SK-N-MC (cell line): ENCODE measurements at regions not wholly inside any gene's neighbourhood (a gene's known extent, or its start where the extent isn't known, plus 50 kb on each side); places are given as distances from the start of the nearest gene placed in this dataset.

Experiments
- EZH2 ChIP-seq: fragments of 200-600 bp; sonication (generic); IDR thresholded peaks from one replicate; pipeline ENCODE4 v1.6.1; 2017; ENCODE audit warnings: antibody characterized with exemption
- FOXP2 ChIP-seq: optimal IDR thresholded peaks from 2 replicates; pipeline ENCODE3; 2011; ENCODE audit warnings: mild to moderate bottlenecking, moderate library complexity; ENCODE audit not compliant: insufficient read depth; ENCODE audit errors: extremely low read length, control extremely low read depth
- POLR2AphosphoS5 ChIP-seq: IDR thresholded peaks from 2 replicates; pipeline ENCODE4 v1.6.1; 2012; ENCODE audit warnings: mild to moderate bottlenecking, low read depth, low read length, borderline replicate concordance

- TF ChIP-seq POLR2AphosphoS5: no peak
- no peak for TF ChIP-seq EZH2
- TF ChIP-seq FOXP2: no peak
Measured at GRCh38 chr12:13864081-13864673, 117.2 kb downstream of the GRIN2B start.
